Upper lobe of right lung (tissue), 1 donor: ENCODE measurements at regions not wholly inside any gene's neighbourhood (a gene's known extent, or its start where the extent isn't known, plus 50 kb on each side); places are given as distances from the start of the nearest gene placed in this dataset.

Experiments
- ATAC-seq: fragments of 200-7000 bp; cut with Tn5 transposase; one replicate; pipeline ENCODE4 v1.9.1; 2020; ENCODE audit warnings: mild to moderate bottlenecking, moderate library complexity
- DNase-seq: peaks from one replicate; pipeline ENCODE4 v3.0.0-alpha.2; 2020
- H3K27ac ChIP-seq: fragments of 200-600 bp; one replicate; pipeline ENCODE4 v1.8.0; 2022
- H3K27me3 ChIP-seq: fragments of 200-600 bp; one replicate; pipeline ENCODE4 v1.8.0; 2022; ENCODE audit warnings: mild to moderate bottlenecking
- H3K36me3 ChIP-seq: fragments of 200-600 bp; one replicate; pipeline ENCODE4 v1.8.0; 2022
- H3K4me1 ChIP-seq: fragments of 200-600 bp; one replicate; pipeline ENCODE4 v1.8.0; 2022
- H3K4me3 ChIP-seq: fragments of 200-600 bp; one replicate; pipeline ENCODE4 v1.8.0; 2022; ENCODE audit warnings: mild to moderate bottlenecking
- H3K9me3 ChIP-seq: fragments of 200-600 bp; one replicate; pipeline ENCODE4 v1.8.0; 2022
- CTCF ChIP-seq: fragments of 200-600 bp; IDR thresholded peaks from one replicate; pipeline ENCODE4 v1.8.0; 2022; ENCODE audit warnings: antibody characterized with exemption
- intact Hi-C: fragments of 100-400 bp; cut with DNase I; formaldehyde crosslinking; loops from one replicate; pipeline ENCODE4 v1.11.0; 2022
- donor health status: DM: no; HTN: yes; CAD: no; lungs with severe emphysema.

GRCh38 chr22:47591709-47592108 lies 829.3 kb downstream of the TBC1D22A start:
- intact Hi-C loops = no loop called here
- peaks cover 3% of the 10 kb centered on the region for H3K27me3 ChIP-seq
- no peak for ATAC-seq
- no peaks in the 10 kb centered on the region for H3K4me1 ChIP-seq
- no peaks in the 10 kb centered on the region for H3K36me3 ChIP-seq
- DNase-seq = peak; percentile 13
- no peaks in the 10 kb centered on the region for H3K9me3 ChIP-seq
- no peak overlapping the region for H3K27ac ChIP-seq
- no peak for TF ChIP-seq CTCF
- no peak overlapping the region for H3K4me3 ChIP-seq

- TF ChIP-seq CTCF = no peak
- intact Hi-C loops = no loop called here
Measured at GRCh38 chr22:47591016-47591415, 828.6 kb downstream of the TBC1D22A start.

GRCh38 chr22:47589271-47590250 lies 827.1 kb downstream of the TBC1D22A start:
- Histone ChIP-seq H3K4me3 (no peak overlapping the region), H3K36me3 (no peaks in the 10 kb centered on the region), H3K27me3 (peaks cover 3% of the 10 kb centered on the region), H3K9me3 (no peaks in the 10 kb centered on the region), H3K27ac (no peak overlapping the region), H3K4me1 (no peaks in the 10 kb centered on the region)
- no peak for ATAC-seq
- intact Hi-C loops = no loop called here
- peak; percentile 51 for DNase-seq
- TF ChIP-seq CTCF = no peak

More at GRCh38 chr22:47591016-47591415, 828.6 kb downstream of the TBC1D22A start:
- ATAC-seq (no peak), DNase-seq (peak; percentile 31)
- Histone ChIP-seq H3K36me3 (no peaks in the 10 kb centered on the region), H3K27me3 (peaks cover 3% of the 10 kb centered on the region), H3K4me3 (no peak overlapping the region), H3K27ac (no peak overlapping the region), H3K4me1 (no peaks in the 10 kb centered on the region), H3K9me3 (no peaks in the 10 kb centered on the region)

GRCh38 chr22:47588578-47588960 lies 826.1 kb downstream of the TBC1D22A start:
- Histone ChIP-seq H3K4me1 (no peaks in the 10 kb centered on the region), H3K27ac (no peak overlapping the region), H3K36me3 (no peaks in the 10 kb centered on the region), H3K9me3 (peaks cover 6% of the 10 kb centered on the region), H3K27me3 (peaks cover 3% of the 10 kb centered on the region), H3K4me3 (no peak overlapping the region)
- DNase-seq (peak; percentile 20), ATAC-seq (no peak)
- TF ChIP-seq CTCF = no peak
- intact Hi-C loops = no loop called here

GRCh38 chr22:47587861-47588577 lies 825.6 kb downstream of the TBC1D22A start:
- no peak for TF ChIP-seq CTCF
- intact Hi-C loops = no loop called here
- Histone ChIP-seq H3K9me3 (peaks cover 6% of the 10 kb centered on the region), H3K36me3 (no peaks in the 10 kb centered on the region), H3K27ac (no peak overlapping the region), H3K27me3 (peaks cover 3% of the 10 kb centered on the region), H3K4me1 (no peaks in the 10 kb centered on the region), H3K4me3 (no peak overlapping the region)
- peak; percentile 18 for DNase-seq
- no peak for ATAC-seq
